Heart left ventricle (tissue), 13 donors: ENCODE measurements at regions not wholly inside any gene's neighbourhood (a gene's known extent, or its start where the extent isn't known, plus 50 kb on each side); places are given as distances from the start of the nearest gene placed in this dataset.

Experiments
- CTCF ChIP-seq, 12 donors: fragments of 200-600 bp; sonication (generic) in 4 of 12; IDR thresholded peaks; one replicate each; pipeline versions ENCODE4 v1.5.0 to v1.8.0; 2018 to 2022; ENCODE audit warnings: antibody characterized with exemption in 12 of 12, mild to moderate bottlenecking in 5 of 12
- POLR2A ChIP-seq, 2 donors: fragments of 450-650 bp; IDR thresholded peaks; one replicate each; pipeline ENCODE4 v1.6.1; 2017; ENCODE audit warnings: antibody characterized with exemption in 2 of 2, mild to moderate bottlenecking in 2 of 2, moderate library complexity in 2 of 2
- donor health status: ischemic (EF 13 %, LVEDD 7.1; RV severe dilation, severe dysfunction).
- donor health status: DM: no; HTN: yes; CAD: no.
- donor health status: DM: no; HTN: no; CAD: no.
- donor health status: ischemic (EF 25% LVEDD 6.9; RV normal size, moderate dysfunction).
- donor health status: ischemic (EF 25% LVEDD 5.7; RV mildly dilated, moderate dysfunction).
- donor health status: ischemic (EF 35%, LVEDD 5.7; RV mildly dilated, moderate dysfunction).
- donor health status: nonischemic (EF 11% LVEDD 7.7; RV severe dilation, severe dysfunction).
- donor health status: DM: yes; HTN: yes; CAD: no.
- donor health status: PGD.
- donor health status: ischemic (EF 29% LVEDD 5.4; RV normal size, mild dysfunction).
- donor health status: nonischemic (EF 23%, LVEDD 6.1; RV moderate dilation, normal function).

GRCh38 chr1:221911714-221912113, 169.8 kb upstream of the DUSP10 start:
- no peak for TF ChIP-seq POLR2A (IDR thresholded peaks at IDR 0.05)
- no peak for TF ChIP-seq CTCF (IDR thresholded peaks at IDR 0.05)
